GM18511 (cell line): ENCODE measurements at regions not wholly inside any gene's neighbourhood (a gene's known extent, or its start where the extent isn't known, plus 50 kb on each side); places are given as distances from the start of the nearest gene placed in this dataset.
"Not testable (repeated sequence)": the region's sequence is repeated elsewhere in the genome, so short reads cannot be mapped to it uniquely, and the experiment has no call there.

Source experiments
- ATAC-seq: cut with Tn5 transposase; IDR thresholded peaks from one replicate; pipeline ENCODE4 v1.9.1; 2021; ENCODE audit warnings: mild to moderate bottlenecking, moderate library complexity; ENCODE audit not compliant: unreplicated experiment

DNA sequence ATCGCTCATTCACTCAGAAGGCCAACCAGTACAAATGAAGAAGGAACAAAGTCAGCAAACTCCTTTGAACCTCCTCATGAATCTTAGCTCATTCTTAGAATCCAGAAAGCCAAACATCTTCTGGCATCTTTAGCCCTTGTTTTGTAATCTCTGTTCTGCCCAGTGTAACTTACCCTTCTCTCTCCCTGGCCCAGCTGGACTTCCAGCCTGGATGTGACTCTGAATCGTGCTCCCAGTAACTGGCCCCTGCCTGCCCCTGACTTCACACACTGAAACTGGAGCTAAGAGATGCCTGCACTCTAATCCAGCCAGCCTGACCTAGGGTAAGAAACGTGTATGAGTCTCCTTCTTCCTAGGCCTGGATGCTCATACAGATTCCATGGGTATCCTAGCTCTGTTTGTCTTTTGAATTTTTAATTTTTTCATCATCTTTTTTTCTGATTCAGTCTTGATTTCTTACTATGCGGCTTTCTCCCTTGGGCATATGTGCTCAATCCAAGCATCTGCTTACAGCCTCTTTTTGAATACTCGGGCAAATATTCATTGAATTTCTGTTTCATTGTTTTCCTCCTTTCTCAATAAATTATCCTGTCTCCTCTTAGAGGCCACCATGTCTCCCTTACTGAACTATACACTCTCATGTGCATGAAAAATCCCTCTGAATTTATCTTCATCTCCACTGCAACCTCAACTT, 845.6 kb upstream of the AUTS2 start:
- ATAC-seq, result no peak

DNA sequence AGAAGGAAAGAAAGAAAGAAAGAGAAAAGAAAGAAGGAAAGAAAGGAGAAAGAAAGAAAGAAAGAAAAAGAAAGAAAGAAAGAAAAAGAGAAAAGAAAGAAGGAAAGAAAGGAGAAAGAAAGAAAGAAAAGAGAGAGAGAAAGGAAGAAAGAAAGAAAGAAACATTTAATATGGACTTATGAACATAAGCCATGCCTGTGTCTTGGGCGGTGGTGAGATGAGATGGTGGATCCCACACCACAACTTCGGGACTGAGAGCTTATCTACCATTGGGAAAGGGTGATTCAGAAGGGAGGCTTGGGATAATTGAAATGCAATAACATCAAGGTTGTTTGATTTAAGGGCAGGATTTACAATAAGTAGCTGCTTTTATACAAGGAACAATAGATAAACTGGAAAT, 843.9 kb upstream of the AUTS2 start:
- no peak for ATAC-seq

DNA sequence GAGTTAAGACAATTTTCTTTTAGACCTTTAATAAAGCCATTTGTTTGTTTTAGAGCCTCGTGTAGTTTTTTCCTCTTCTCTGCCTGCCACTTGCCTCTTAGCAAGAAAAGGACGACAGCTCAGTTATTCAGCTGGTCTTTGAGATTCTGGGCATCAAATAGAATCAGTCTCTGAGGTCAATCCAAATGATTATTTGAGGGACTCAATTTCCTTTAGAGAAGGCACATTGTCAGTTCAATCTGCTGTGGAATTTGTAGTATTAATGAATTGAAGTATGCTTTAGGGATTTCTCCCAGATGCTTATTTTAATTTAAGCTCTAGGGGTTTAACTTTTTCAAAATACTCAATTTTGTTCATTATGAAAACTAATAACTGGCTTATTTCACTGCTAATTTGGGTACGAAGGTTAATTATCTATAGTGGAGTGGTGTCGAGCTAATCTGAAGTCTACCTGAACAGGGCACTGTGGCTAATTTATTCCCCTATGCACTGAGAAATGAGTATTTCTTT, 841.2 kb upstream of the AUTS2 start:
- ATAC-seq, result no peak

DNA sequence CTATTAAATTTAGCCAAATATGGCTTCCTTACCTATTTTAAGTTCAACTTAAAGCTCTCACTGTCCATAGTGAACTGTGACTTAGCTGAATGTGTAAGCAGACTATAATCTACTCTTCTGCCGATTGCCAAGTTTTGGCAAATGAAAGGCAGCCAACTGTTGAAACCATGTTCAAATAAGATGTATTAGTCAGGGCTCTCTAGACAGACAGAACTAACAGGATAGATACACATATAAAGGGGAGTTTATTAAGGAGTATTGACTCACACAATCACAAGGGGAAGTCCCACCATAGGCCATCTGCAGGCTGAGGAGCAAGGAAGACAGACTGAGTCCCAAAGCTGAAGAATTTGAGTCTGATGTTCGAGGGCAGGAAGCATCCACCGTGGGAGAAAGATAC, 837.7 kb upstream of the AUTS2 start:
- no peak for ATAC-seq

DNA sequence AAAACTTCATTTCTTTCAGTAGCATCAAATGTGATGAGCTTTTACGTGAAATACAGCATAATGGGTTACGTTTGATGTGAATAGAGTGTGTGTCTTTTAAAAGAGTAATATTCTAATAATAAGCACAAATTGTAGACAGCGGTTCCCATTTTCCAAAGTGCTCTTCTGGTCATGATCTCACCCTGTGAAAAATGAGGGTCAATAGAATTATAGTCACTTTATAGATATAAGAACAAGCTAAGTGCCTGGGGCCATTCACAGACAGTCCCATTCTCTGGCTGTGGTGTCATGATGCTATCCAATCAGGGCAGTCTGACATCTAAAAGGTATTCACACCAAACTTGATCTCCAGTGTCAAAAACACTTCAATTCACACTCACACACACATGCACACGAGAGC, 830.8 kb upstream of the AUTS2 start:
- no peak for ATAC-seq

DNA sequence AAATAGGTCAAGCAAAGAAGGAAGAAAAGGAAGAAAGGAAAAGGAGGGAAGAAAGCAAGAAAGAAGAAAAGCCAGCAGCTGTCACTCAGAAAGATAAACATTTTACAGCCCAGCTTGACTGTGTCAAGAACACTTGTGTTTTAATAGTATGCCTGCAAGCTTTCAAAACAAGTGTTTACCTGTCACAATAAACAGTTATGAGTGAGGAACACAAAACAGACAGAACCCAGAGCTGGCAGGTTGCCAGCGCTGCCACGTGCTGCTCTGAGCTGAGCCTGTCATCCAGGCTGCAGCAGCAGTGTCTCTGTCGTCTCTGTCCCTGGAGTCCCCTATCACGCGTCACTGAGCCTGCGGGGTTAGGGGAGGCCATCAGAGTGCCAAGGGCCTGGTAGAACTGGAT, 827.6 kb upstream of the AUTS2 start:
- no peak for ATAC-seq

DNA sequence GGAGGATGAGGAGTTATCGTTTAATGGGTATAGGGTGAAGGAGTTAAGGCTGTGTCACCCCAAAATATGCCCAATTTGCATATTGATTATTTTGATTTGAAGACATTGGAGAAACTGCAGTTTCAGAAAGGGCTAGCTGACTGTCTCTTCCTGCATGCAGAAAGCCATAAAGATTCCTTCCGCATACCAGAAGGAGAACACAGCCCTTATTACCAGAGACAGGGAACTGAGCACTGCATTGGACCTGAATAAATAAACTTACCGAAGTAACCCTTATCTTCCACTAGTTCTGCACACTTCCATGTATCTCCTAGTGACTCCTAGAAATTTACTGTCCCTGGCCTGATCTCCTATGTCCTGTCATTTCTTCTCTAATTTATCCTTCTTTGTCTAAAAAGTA, 821.9 kb upstream of the AUTS2 start:
- no peak for ATAC-seq

DNA sequence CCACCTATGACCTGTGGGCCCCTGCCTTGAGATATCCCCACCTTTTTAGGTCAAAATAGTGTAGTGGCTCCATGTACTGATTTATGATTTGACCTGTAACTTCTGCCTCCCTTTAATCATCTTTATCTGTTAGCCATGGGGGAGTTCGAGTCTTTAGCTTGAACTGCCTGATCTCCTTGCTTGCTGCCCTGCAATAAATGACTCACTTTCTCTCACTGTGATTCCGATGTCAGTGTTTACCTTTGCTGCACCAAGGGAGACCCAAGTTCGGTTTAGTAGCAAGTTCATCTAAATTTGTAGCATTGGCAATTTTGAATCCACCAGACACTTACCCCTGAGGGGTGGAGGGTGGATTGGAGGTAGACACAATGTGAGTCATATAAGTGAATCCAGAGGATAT, 814.6 kb upstream of the AUTS2 start:
- ATAC-seq, result no peak

DNA sequence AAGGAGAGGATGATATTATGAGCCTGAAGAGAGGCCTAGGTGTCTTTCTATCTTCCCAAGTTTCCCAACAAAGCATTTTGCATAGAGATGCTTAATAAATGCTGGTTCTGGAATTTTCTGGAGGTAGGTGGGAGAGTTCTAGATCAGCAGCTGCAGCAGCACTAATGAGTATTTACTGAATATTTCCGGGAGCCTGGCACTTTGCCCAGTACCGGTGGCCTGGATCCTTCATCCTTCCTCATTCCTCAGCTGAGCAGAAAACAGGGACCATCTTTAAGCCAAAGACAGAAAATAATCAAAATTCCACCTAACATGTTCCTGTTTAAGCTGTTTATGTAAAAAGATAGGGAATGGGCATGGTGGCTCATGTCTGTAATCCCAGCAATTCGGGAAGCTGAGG, 813.2 kb upstream of the AUTS2 start:
- ATAC-seq, result no peak

DNA sequence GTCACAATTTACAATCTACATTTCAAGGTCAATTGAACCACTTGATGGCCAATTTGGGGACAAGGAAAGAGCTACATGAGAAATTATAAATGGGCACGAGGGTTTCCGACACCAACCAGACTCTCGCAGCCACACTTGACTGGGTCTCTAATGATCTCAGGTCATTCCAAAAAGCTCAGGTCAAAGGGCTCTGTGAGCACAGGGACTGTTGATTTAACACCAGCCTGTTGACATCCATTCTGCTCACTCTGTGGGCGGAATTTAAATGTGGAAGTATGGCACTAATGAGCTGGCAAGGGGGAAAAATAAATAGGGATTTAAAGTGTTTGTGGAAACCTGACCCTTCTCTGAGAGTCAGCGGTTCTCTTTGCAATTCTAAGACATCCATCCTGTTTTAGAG, 810.7 kb upstream of the AUTS2 start:
- no peak for ATAC-seq

DNA sequence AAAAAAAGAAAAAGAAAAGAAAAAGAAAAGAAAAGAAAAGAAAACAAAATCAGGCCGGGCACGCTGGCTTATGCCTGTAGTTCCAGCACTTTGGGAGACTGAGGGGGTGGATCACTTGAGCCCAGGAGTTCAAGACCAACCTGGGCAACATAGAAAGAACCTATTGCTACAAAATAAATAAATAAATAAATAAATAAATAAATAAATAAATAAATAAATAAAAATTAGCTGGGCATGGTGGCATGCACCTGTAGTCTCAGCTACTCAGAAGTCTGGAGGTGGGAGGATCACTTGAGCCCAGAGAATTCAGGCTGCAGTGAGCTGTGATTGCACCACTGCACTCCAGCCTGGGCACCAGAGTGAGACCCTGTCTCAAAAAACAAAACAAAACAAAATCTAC, 809.7 kb upstream of the AUTS2 start:
- not testable (repeated sequence) for ATAC-seq

DNA sequence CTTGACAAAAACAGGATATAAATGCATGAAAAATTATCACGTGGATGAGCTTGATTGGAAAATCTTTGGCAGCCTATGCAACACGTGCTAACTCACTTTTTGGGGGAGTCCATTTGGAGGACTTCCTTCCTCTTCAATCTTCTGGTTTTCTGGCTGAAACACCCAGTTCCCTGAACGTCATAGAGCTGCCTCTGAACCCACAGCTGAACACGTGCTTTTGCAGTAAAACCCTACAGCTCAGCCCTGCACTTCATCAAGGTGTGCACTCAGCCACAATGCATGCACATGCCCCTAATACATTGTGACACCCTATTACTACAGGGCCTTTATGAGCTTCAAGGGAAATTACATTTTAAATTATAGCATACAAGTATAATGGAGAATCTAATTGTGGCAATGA, 808.7 kb upstream of the AUTS2 start:
- ATAC-seq, result no peak

DNA sequence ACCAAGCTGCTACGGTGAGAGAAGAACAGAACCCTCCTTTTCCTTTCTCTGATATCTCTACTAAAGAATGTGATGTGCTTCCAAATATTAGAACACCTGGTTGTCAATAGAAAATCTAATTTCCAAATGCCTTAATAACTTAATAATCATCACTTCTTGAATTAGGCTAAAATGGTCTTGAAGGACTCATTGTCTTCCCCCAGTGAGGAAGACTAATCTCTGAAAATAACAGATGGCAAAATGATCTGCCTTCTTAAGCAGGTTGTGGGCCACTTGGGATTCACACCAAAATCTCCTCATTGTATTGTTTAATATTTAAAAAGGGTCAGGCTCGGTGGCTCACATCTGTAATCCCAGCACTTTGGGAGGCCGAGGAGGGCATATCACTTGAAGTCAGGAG, 805.9 kb upstream of the AUTS2 start:
- no peak for ATAC-seq

DNA sequence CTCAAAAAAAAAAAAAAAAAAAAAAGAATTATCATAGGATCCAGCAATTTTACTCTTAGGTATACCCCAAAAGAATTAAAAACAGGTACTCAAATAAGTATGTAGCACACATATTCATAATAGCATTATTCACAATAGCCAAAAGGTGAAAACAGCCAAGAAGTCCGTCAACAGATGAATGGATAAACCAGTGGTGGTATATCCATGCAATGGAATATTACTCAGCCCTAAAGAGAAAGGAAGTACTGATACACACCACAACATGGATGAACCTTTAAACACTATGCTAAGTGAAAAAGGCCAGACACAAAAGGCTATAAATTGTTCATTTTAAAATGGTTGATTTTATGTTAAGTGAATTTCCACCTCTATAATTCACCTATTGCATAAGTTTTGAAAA, 804.8 kb upstream of the AUTS2 start:
- no peak for ATAC-seq

DNA sequence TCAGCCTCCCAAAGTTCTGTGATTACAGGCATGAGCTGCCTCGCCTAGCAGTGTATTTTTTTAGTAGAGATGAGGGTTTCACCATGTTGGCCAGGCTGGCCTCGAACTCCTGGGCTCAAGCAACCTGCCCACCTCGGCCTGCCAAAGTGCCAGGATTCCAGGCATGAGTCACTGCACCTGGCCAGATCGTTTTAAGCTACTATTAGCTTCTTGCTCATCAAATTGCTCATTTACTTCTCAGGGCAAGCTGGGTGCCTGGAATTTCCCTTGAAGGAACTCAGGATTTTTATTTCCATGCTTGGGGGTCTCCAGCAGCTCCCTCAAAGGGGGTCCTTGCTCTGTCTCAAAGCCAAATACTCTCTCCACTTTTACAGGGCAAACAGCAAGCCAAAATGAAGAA, 798.0 kb upstream of the AUTS2 start:
- ATAC-seq, result no peak

DNA sequence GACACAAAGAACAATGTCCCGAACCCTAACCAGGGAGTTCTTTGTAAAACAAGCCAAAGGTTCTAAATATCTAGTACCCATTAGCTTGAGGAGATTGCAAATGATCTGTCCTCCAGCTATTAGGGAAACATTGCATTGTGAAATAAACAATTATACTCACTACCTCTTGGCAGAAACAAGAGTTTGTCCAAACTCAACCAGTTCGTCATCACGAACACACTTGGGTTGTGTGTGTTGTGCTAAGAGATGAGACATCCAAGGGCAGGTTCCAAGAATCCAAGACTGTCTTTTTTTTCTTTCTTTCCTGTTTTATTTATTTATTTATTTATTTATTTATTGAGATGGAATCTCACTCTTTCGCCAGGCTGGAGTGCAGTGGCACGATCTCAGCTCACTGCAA, 793.1 kb upstream of the AUTS2 start:
- no peak for ATAC-seq

DNA sequence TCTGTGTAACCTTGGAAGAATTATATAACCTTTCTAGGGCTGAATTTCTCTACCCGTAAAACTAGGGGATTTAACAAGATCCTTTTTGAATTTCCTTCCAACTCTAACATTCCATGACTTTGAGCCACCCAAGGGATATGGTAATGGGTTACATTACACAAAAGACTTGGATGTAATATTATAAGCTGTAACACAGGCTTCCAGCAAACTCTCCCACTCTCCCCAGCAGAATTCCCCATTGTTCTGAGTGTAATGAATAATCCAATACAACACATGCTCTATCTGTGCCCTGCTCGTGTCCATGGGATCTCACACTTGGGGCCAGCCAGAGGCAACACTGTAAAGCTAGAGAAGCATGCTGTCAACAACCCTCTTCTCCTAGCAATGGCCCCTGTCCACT, 790.6 kb upstream of the AUTS2 start:
- ATAC-seq, result no peak

DNA sequence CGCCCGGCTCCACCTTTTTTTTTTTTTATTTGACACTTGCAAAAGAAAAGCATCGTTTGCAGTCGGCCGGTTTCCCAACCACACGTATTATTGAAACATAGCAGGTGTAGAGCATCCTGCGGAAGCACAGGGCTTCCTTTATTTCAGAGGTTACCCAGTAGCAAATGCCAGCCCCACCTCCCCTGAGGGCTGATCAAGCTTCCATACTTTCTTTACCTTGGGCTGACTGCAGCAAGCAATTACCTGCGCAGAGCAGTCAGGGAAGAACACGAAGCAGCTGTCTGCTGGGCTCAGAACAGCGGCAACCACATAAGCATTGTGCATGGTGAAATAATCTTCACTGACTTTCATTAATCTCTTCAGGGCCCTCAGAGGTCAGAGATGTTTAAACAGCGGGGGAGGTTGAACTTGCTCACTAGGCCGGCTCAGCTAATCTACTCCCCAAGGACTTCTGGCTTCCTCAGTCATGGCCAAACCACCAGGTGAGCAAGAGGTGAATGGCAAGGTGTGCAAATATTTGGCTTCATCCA, 784.7 kb upstream of the AUTS2 start:
- ATAC-seq, result no peak

DNA sequence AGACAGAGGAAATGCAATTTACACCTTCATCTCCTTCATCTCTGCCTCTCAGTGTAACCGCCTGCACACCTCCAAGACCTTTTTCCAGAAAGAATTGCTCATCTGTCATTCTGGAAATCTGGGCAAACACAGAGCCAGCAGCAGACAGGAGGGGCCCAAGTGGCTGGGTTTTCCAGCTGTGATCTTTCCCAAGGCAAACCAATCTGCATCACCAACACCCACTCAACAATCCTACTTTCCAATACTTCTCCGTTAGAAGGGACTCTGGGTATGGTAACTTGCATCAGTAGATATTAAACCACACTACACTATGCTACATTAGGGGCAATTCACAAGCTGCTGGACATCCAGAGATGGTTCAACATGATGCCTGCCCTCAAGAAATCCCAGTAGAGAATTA, 781.8 kb upstream of the AUTS2 start:
- no peak for ATAC-seq

DNA sequence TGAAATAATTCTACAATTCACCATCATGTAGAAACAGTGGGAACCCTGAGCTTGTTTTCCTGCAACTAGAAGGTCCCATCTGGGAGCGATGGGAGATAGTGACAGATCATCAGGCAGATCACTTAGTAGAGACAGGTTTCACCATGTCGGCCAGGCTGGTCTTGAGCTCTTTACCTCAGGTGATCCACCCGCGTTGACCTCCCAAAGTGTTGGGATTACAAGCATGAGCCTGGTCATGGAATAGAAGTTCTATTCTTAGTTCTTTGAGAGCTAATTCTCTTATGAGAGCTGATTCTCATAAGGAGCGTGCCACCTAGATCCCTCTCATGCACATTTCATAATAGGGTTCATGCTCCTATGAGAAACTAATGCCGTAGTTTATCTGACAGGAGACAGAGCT, 778.0 kb upstream of the AUTS2 start:
- no peak for ATAC-seq

DNA sequence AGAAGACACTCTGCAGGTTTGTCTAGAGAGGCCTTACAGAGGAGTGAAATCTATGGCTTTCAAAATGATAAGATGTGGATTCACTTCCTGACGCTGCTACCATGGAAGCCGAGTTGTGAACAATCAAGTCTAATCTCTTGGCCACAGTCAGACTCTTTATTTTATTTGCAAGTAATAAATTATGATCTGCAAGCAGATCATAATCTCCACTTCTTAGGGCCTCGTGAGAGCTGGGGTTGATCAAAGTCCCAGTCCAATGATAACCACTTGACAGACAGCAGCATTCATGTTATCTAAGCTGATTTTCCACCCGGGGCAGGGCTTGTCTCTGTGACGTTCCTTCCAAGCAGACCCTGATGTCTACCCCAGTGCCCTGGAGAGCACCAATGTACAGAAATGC, 776.4 kb upstream of the AUTS2 start:
- no peak for ATAC-seq

DNA sequence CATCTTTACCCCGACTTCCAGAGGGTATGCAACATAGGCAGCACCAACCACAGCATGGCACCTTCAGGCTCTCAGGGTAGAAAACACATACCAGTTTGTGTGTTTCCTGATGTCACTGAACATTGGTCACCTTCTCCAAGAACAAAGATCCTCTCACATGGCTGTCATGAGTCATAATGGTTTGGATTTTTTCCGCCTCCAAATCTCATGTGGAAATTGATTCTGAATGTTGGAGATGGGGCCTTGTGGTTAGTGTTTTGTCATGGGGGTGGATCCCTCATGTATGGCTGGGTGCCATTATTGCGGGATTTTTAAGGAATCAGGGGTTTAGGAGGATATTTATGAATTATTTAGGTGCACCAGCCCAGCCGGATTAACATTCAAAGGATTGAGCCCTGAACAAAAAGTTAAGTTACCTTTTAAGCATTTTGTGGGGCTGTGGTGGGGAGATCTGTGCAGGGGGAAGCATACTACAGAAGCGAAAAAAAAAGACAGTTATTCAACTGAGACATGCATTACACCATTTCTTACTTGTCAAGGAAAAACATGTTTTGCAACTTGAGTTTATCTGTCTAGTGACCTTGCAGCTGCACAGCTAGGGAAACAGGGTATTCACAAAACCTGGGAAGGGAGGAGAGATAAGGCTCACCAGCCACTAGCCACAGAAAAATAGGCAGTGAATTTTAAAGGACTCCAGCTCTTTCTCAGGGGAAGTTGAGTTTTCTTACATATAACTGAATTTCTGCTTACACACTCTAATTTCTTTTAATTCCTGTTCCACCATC, 774.1 kb upstream of the AUTS2 start:
- ATAC-seq, result no peak
